ENCODE measurements at regions not wholly inside any gene's neighbourhood (a gene's known extent, or its start where the extent isn't known, plus 50 kb on each side); places are given as distances from the start of the nearest gene placed in this dataset.

DNA sequence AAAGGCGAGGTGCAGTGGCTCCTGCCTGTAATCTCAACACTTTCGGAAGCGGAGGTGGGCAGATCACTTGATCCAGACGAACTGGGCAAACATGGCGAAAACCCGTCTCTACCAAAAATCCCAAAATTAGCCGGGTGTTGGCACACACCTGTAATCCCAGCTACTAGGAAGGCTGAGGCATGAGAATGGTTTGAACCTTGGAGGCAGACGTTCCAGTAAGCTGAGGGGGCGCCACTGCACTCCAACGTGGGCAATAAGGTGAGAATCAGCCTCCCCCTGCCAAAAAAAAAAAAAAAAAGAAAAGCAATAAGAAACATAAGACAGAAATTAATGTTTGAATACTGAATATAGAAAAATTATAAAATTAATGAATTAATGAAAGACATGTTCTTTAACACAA lies 928.7 kb downstream of the LRFN5 start:
- TF ChIP-seq, protein P1, sequence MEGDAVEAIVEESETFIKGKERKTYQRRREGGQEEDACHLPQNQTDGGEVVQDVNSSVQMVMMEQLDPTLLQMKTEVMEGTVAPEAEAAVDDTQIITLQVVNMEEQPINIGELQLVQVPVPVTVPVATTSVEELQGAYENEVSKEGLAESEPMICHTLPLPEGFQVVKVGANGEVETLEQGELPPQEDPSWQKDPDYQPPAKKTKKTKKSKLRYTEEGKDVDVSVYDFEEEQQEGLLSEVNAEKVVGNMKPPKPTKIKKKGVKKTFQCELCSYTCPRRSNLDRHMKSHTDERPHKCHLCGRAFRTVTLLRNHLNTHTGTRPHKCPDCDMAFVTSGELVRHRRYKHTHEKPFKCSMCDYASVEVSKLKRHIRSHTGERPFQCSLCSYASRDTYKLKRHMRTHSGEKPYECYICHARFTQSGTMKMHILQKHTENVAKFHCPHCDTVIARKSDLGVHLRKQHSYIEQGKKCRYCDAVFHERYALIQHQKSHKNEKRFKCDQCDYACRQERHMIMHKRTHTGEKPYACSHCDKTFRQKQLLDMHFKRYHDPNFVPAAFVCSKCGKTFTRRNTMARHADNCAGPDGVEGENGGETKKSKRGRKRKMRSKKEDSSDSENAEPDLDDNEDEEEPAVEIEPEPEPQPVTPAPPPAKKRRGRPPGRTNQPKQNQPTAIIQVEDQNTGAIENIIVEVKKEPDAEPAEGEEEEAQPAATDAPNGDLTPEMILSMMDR (conservative IDR thresholded peaks at IDR 0.05 in 1 of 2, IDR thresholded peaks at IDR 0.05 in 1 of 2; ENCODE audit: low read depth in 1 of 2, low read length in 2 of 2), result no peak
- no peak for TF ChIP-seq EZH2 (IDR thresholded peaks at IDR 0.05; ENCODE audit: low read length, missing control alignments)
